ENCODE measurements at regions not wholly inside any gene's neighbourhood (a gene's known extent, or its start where the extent isn't known, plus 50 kb on each side); places are given as distances from the start of the nearest gene placed in this dataset.

GRCh38 chr11:134586726-134587125, 174.7 kb upstream of the B3GAT1 start:
- TF ChIP-seq POLR2A (IDR thresholded peaks at IDR 0.05), result no peak
- TF ChIP-seq, protein P1, sequence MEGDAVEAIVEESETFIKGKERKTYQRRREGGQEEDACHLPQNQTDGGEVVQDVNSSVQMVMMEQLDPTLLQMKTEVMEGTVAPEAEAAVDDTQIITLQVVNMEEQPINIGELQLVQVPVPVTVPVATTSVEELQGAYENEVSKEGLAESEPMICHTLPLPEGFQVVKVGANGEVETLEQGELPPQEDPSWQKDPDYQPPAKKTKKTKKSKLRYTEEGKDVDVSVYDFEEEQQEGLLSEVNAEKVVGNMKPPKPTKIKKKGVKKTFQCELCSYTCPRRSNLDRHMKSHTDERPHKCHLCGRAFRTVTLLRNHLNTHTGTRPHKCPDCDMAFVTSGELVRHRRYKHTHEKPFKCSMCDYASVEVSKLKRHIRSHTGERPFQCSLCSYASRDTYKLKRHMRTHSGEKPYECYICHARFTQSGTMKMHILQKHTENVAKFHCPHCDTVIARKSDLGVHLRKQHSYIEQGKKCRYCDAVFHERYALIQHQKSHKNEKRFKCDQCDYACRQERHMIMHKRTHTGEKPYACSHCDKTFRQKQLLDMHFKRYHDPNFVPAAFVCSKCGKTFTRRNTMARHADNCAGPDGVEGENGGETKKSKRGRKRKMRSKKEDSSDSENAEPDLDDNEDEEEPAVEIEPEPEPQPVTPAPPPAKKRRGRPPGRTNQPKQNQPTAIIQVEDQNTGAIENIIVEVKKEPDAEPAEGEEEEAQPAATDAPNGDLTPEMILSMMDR (IDR thresholded peaks at IDR 0.05), result no peak

All from heart left ventricle (tissue), 13 donors.